Panc1 (cell line): ENCODE measurements at regions not wholly inside any gene's neighbourhood (a gene's known extent, or its start where the extent isn't known, plus 50 kb on each side); places are given as distances from the start of the nearest gene placed in this dataset.

Experiments
- ATAC-seq: fragments of 200-7000 bp; cut with Tn5 transposase; 2 replicates; pipeline ENCODE4 v1.9.1; 2020; ENCODE audit warnings: mild to moderate bottlenecking, moderate library complexity
- BruUV-seq: library from RNA; stranded (reverse); fragments of 400-500 nt; replicated peaks from 2 replicates; lab custom pipeline; 2021; lab: Mats Ljungman, UMichigan
- CTCF ChIA-PET: fragments of 300-600 bp; sonication (Branson Sonifier 250); formaldehyde crosslinking; loops from one replicate; lab custom pipeline; 2022; ENCODE audit warnings: antibody characterized with exemption; lab: Charles Lee
- POLR2A ChIA-PET: fragments of 300-600 bp; sonication (Branson Sonifier 250); formaldehyde crosslinking; loops from one replicate; lab custom pipeline; 2022; ENCODE audit warnings: antibody characterized with exemption; lab: Charles Lee
- DNase-seq: peaks from one replicate; pipeline ENCODE4 v3.0.0-alpha.2; 2010; ENCODE audit warnings: low read depth, low spot score
- H3K27ac ChIP-seq: 2 replicates; pipeline ENCODE4 v1.5.1; 2011; ENCODE audit warnings: mild to moderate bottlenecking, low read length, inconsistent platforms
- H3K27me3 ChIP-seq: fragments of 200-500 bp; sonication (Bioruptor generic); 2 replicates; pipeline ENCODE4 v1.6.0; 2014; ENCODE audit warnings: low read length, inconsistent platforms; ENCODE audit not compliant: control insufficient read depth, insufficient read depth
- H3K36me3 ChIP-seq: fragments of 200-500 bp; sonication (Bioruptor generic); 2 replicates; pipeline ENCODE4 v1.5.1; 2014; ENCODE audit warnings: inconsistent platforms, mild to moderate bottlenecking, low read length, moderate library complexity; ENCODE audit not compliant: control insufficient read depth, insufficient read depth
- H3K4me1 ChIP-seq: 2 replicates; pipeline ENCODE4 v1.5.1; 2011; ENCODE audit warnings: inconsistent platforms, mild to moderate bottlenecking, low read length, moderate library complexity; ENCODE audit not compliant: control insufficient read depth, insufficient read depth
- H3K4me3 ChIP-seq, 2 experiments: 2 replicates each; pipeline ENCODE4 v1.5.1; 2011 to 2012; ENCODE audit warnings: low read depth in 2 of 2, low read length in 2 of 2, mild to moderate bottlenecking in 2 of 2, inconsistent platforms in 1 of 2, moderate library complexity in 1 of 2
- H3K9me3 ChIP-seq: fragments of 200-500 bp; sonication (Bioruptor generic); 2 replicates; pipeline ENCODE4 v1.5.1; 2014; ENCODE audit warnings: low read depth, mild to moderate bottlenecking, inconsistent platforms, low read length, moderate library complexity; ENCODE audit not compliant: control insufficient read depth, insufficient read depth
- POLR2AphosphoS5 ChIP-seq: IDR thresholded peaks from 2 replicates; pipeline ENCODE4 v1.6.1; 2012; ENCODE audit warnings: mild to moderate bottlenecking, low read depth, low read length, moderate library complexity
- SIN3A ChIP-seq: IDR thresholded peaks from 2 replicates; pipeline ENCODE4 v1.6.1; 2012; ENCODE audit warnings: low read depth, mild to moderate bottlenecking, low read length, moderate library complexity, borderline replicate concordance; ENCODE audit not compliant: insufficient read depth
- TCF7L2 ChIP-seq: IDR thresholded peaks from 2 replicates; pipeline ENCODE4 v1.6.1; 2011; ENCODE audit warnings: mild to moderate bottlenecking, low read depth, low read length, inconsistent platforms
- in situ Hi-C: cut with HindIII; loops from 2 replicates; pipeline ENCODE4 v1.10.0; 2016; ENCODE audit warnings: low sequenced_read_pairs, low pct_unique_long_range_greater_than_20kb
- intact Hi-C: fragments of 100-400 bp; cut with micrococcal nuclease; formaldehyde crosslinking; loops from one replicate; pipeline ENCODE4 v1.10.0; 2022; ENCODE audit not compliant: unreplicated experiment
- TF ChIP-seq, protein P1 (sequence below): fragments of 450-650 bp; IDR thresholded peaks from 2 replicates; pipeline ENCODE4 v1.5.1; 2017; ENCODE audit warnings: mild to moderate bottlenecking
- TF ChIP-seq, protein P2 (sequence below), 2 experiments: IDR thresholded peaks; 2 replicates each; pipeline ENCODE4 v1.6.1; 2011 to 2012; ENCODE audit warnings: low read depth in 2 of 2, control low read depth in 1 of 2, low read length in 1 of 2, mild to moderate bottlenecking in 1 of 2, moderate library complexity in 1 of 2; ENCODE audit not compliant: insufficient read depth in 1 of 2

DNA sequence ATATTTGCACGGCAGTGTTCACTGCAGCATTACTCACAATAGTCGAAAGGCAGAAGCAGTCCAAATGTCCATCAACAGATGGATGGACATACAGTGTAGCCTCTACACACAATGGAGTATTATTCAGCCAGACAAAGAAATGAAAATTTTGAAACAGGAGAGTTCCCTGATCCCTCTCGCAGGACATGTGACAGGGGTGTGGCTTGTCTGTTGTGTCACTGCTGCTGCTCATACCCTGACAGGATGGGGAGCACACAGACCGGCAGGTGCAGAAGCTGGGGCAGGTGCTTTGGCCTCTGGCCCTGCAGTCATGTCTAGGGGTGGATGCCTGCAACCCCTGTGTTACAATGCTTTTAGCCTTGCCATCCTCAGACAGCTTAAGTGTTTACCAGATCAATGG lies 204.3 kb downstream of the EFNB2 start:
- no peaks in the 10 kb centered on the region for H3K36me3 ChIP-seq
- no peaks in the 10 kb centered on the region for H3K4me1 ChIP-seq
- TF ChIP-seq, protein P1, sequence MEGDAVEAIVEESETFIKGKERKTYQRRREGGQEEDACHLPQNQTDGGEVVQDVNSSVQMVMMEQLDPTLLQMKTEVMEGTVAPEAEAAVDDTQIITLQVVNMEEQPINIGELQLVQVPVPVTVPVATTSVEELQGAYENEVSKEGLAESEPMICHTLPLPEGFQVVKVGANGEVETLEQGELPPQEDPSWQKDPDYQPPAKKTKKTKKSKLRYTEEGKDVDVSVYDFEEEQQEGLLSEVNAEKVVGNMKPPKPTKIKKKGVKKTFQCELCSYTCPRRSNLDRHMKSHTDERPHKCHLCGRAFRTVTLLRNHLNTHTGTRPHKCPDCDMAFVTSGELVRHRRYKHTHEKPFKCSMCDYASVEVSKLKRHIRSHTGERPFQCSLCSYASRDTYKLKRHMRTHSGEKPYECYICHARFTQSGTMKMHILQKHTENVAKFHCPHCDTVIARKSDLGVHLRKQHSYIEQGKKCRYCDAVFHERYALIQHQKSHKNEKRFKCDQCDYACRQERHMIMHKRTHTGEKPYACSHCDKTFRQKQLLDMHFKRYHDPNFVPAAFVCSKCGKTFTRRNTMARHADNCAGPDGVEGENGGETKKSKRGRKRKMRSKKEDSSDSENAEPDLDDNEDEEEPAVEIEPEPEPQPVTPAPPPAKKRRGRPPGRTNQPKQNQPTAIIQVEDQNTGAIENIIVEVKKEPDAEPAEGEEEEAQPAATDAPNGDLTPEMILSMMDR, result no peak
- TF ChIP-seq TCF7L2 (no peak), POLR2AphosphoS5 (no peak), SIN3A (no peak)
- TF ChIP-seq, protein P2, sequence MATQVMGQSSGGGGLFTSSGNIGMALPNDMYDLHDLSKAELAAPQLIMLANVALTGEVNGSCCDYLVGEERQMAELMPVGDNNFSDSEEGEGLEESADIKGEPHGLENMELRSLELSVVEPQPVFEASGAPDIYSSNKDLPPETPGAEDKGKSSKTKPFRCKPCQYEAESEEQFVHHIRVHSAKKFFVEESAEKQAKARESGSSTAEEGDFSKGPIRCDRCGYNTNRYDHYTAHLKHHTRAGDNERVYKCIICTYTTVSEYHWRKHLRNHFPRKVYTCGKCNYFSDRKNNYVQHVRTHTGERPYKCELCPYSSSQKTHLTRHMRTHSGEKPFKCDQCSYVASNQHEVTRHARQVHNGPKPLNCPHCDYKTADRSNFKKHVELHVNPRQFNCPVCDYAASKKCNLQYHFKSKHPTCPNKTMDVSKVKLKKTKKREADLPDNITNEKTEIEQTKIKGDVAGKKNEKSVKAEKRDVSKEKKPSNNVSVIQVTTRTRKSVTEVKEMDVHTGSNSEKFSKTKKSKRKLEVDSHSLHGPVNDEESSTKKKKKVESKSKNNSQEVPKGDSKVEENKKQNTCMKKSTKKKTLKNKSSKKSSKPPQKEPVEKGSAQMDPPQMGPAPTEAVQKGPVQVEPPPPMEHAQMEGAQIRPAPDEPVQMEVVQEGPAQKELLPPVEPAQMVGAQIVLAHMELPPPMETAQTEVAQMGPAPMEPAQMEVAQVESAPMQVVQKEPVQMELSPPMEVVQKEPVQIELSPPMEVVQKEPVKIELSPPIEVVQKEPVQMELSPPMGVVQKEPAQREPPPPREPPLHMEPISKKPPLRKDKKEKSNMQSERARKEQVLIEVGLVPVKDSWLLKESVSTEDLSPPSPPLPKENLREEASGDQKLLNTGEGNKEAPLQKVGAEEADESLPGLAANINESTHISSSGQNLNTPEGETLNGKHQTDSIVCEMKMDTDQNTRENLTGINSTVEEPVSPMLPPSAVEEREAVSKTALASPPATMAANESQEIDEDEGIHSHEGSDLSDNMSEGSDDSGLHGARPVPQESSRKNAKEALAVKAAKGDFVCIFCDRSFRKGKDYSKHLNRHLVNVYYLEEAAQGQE (IDR thresholded peaks at IDR 0.05; ENCODE audit: insufficient read depth in 1 of 2, low read depth in 2 of 2, low read length in 1 of 2), result no peak
- ATAC-seq (no peak), DNase-seq (no peak)
- intact Hi-C loops, result no loop called here
- no peak overlapping the region for H3K27ac ChIP-seq
- H3K27me3 ChIP-seq, result no peaks in the 10 kb centered on the region
- ChIA-PET POLR2A (no interaction called here), CTCF (no interaction called here)
- no peaks in the 10 kb centered on the region for H3K9me3 ChIP-seq
- no peak overlapping the region for H3K4me3 ChIP-seq
- BruUV-seq, result no TSS peak
- in situ Hi-C loops, result no loop called here

DNA sequence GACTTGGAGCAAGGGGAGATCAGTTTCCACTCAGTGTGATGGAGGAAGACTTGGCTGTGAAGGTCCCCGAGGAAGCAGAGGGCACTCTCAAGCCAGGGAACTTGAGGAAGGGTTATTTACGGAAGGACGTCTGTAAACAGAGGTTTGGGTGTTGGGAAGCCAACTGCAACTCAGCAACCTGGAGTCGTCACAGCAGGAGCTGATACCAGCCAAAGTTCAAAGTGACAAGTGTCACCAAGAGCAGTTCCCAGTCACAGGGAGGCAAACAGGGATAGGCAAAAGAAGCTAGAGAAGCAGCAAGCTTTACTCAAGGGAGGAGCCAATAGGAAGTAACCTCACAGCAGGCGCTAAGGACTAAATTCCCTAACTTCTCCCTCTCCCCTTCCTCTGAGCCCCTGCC lies 205.5 kb downstream of the EFNB2 start:
- Histone ChIP-seq H3K4me1 (no peaks in the 10 kb centered on the region), H3K27ac (no peak overlapping the region), H3K36me3 (no peaks in the 10 kb centered on the region), H3K4me3 (no peak overlapping the region), H3K27me3 (no peaks in the 10 kb centered on the region), H3K9me3 (no peaks in the 10 kb centered on the region)
- in situ Hi-C loops, result no loop called here
- DNase-seq, result no peak
- ATAC-seq, result no peak
- ChIA-PET CTCF (no interaction called here), POLR2A (no interaction called here)
- TF ChIP-seq TCF7L2 (no peak), POLR2AphosphoS5 (no peak), SIN3A (no peak)
- TF ChIP-seq, protein P1, result no peak
- TF ChIP-seq, protein P2 (IDR thresholded peaks at IDR 0.05; ENCODE audit: insufficient read depth in 1 of 2, low read depth in 2 of 2, low read length in 1 of 2), result no peak
- intact Hi-C loops, result no loop called here
- no TSS peak for BruUV-seq
